ENCODE measurements at regions not wholly inside any gene's neighbourhood (a gene's known extent, or its start where the extent isn't known, plus 50 kb on each side); places are given as distances from the start of the nearest gene placed in this dataset.

DNA sequence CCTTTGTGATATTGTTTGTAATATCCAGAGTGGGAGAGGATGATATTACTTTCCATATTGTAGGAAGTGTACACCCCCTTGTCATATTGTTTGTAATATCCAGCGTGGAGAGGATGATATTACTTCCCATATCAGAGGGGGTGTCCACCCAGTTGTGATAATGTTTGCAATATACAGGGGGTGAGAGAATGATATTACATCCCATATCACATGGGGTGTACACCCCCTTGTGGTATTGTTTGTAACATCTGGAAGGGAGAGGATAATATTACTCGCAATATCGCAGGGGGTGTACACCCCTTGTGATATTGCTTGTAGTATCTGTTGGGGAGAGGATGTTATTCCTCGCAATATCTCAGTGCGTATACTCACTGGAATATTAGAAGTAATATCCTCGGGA is 61.5 kb downstream of the PRSS23 start:
- no peak for DNase-seq (ENCODE audit: low spot score)
- Histone ChIP-seq H3K27ac (no peak overlapping the region), H3K4me3 (no peak overlapping the region)
- no peak for TF ChIP-seq CTCF (IDR thresholded peaks at IDR 0.05)

GRCh38 chr11:86863476-86863875 is 63.1 kb downstream of the PRSS23 start:
- TF ChIP-seq CTCF (IDR thresholded peaks at IDR 0.05): no peak
- Histone ChIP-seq H3K4me3 (no peak overlapping the region), H3K27ac (no peak overlapping the region)
- no peak for DNase-seq (ENCODE audit: low spot score)

GRCh38 chr11:86865436-86865835 is 65.1 kb downstream of the PRSS23 start:
- H3K27ac ChIP-seq: no peak overlapping the region
- TF ChIP-seq CTCF (IDR thresholded peaks at IDR 0.05): no peak
- H3K4me3 ChIP-seq: no peak overlapping the region
- DNase-seq (ENCODE audit: low spot score): no peak

- TF ChIP-seq CTCF (IDR thresholded peaks at IDR 0.05): no peak
- no peak for DNase-seq (ENCODE audit: low spot score)
- peak overlapping the region in 1 of 2 donors; percentile 52 for H3K27ac ChIP-seq
- H3K4me3 ChIP-seq: no peak overlapping the region
These were observed 69.2 kb downstream of the PRSS23 start for GRCh38 chr11:86869531-86869930.

DNA sequence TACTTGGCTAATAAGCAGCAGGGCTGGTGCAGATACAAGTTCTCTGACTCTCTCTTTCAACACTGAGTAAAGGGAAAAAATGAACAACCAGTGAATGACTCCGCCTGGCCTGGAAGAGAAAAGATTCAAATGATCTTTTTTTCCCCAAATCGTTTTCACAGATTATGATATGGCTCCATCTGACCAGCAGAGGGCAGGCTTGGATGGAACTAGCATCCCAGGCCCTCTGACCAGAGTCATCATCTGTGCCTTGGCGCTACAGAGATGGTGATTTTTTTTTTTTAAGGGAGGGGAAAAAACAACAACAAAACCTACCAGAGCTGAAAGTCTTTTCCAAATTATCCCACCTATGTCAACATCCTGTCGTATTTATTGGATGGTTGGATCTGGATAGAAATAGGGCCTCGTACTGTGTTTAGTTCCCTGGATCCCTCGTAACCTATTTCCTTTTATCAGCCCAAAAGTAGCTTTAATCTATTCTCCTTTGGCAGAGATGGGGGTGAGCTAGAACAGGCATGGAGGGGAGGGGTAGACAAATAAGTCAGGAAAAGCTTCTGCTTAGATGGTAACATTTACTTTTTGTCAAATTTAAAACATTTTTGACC is 69.7 kb downstream of the PRSS23 start:
- Histone ChIP-seq H3K4me3 (no peak overlapping the region), H3K27ac (peak overlapping the region; percentile 11 to 52)
- TF ChIP-seq CTCF (IDR thresholded peaks at IDR 0.05): peak; percentile 79
- DNase-seq (ENCODE audit: low spot score): no peak

GRCh38 chr11:86873573-86874083 is 73.3 kb downstream of the PRSS23 start:
- TF ChIP-seq CTCF (IDR thresholded peaks at IDR 0.05): no peak
- Histone ChIP-seq H3K27ac (no peak overlapping the region), H3K4me3 (no peak overlapping the region)
- DNase-seq (ENCODE audit: low spot score): no peak

DNA sequence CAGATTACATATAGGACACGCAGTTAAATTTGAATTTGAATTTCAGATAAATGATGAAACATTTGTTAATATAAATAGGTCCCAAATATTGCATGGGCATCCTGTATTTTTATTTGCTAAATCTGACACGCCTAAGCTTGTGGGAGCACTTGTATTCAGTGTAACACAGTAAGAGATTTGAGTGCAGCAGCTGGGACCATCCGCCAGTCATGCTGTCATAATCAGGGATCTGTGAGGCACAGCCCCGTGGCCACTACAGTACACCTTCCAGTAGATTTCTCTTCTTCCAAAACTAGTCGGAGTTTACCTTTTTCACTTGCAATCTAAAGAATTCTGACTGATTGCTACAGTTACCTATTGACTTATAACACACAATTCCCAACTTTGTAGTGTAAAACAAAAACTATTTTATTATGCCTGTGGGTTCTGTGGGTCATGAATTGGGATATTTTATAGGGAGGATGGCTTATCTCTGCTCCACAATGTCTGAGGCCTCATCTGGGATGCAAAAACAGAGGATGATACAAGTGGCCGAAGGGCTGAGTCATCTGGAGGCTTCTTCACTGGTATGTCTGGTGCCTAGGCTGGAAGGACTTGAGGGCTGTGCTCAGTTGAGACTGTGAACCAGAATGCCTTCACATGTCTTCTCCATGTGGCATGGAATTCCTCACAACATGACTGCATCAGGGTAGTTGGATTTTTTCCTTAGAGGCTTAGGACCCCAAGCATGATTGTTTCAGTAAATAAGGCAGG is 74.1 kb downstream of the PRSS23 start:
- H3K4me3 ChIP-seq: no peak overlapping the region
- no peak overlapping the region for H3K27ac ChIP-seq
- no peak for DNase-seq (ENCODE audit: low spot score)
- TF ChIP-seq CTCF (IDR thresholded peaks at IDR 0.05): no peak
